HG03045 (cell line): ENCODE measurements at regions not wholly inside any gene's neighbourhood (a gene's known extent, or its start where the extent isn't known, plus 50 kb on each side); places are given as distances from the start of the nearest gene placed in this dataset.

Experiments
- ATAC-seq: cut with Tn5 transposase; IDR thresholded peaks from one replicate; pipeline ENCODE4 v1.9.1; 2021; ENCODE audit warnings: mild to moderate bottlenecking, moderate library complexity; ENCODE audit not compliant: unreplicated experiment

DNA sequence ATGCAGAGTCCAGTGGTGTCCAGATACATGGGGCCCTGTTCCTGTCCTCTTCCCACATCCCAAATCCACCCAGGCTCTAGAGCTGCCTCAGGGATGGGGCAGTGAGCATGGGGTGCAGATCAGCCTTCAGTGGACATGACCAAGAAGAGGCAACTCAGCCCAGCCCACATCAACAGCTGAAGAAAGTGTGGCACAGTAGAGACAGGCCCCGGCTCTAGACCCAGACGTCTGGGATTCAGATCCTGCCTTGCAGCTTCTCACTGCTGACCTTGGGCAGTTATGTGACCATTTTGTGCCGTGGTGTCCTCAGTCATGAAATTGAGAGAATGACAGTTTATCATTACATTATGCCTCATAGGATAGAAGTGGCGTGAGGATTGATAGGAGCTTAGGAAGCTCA, 54.6 kb upstream of the CST7 start:
- ATAC-seq = no peak

DNA sequence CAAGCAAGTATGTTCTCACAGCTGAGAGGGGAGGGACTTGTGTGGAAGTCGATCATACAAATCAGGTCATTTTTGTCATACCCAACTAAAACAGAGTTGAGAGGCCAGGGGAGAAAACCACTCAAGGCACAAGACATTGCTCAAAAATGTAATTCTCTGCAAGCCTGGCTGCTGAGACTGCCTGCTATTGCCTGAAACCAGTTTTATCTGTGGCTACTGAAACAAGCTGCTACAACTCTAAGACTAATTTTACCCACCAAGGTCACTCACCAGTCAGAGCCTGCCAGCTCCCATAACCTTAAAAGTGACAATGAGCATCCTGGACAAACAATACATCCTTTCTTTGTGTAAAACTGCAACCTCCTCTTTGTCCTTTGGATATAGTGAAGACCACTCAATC, 54.1 kb upstream of the CST7 start:
- ATAC-seq = no peak

DNA sequence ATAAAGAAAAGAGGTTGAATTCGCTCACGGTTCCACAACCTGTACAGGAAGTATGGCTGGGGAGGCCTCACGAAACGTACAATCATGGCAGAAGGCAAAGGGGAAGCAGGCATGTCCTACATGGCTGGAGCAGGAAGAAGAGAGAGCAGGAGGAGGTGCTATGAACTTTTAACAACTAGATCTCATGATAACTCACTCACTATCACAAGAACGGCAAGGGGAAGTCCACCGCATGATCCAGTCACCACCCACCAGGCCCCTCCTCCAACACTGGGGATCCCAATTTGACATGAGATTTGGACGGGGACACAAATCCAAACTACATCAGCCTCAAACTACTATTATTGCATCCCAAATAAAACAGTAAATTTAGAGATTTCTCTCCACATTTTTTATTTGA, 53.6 kb upstream of the CST7 start:
- ATAC-seq = no peak

DNA sequence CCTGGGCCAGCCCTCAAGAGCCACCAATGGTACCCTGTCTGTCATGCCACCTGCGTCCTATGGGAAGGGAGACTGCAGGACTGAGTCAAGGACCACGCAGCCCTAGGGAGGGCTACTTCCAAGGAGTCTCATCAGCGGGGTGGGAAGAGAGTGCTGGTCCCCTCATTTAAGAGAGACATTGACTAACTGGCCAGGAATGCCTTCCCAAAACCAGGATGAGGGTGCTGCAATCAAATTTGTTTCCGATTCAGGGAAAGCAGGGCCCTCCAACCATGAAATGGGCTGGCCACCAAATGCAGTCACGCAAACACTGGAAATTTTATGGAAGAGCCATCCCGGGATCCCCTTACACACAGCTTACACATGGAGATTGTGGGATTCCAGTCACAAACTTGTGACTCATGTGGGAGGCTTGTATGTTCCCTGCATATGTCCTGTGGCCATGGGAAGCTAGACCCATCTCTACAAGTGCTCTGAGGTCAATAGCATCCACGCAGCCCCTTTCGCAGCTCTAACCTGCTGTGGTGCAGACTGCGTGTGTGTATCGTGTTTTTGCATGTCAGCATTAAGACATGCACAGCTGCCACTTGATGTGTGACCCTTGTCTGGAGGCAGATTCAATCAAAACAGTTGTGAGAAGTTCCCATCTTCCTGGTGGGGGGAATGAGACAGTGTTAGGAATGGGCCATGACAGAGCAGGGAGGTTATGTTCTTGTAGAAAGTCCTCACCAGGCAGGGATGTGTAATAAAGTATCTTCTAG, 53.0 kb upstream of the CST7 start:
- ATAC-seq = no peak

DNA sequence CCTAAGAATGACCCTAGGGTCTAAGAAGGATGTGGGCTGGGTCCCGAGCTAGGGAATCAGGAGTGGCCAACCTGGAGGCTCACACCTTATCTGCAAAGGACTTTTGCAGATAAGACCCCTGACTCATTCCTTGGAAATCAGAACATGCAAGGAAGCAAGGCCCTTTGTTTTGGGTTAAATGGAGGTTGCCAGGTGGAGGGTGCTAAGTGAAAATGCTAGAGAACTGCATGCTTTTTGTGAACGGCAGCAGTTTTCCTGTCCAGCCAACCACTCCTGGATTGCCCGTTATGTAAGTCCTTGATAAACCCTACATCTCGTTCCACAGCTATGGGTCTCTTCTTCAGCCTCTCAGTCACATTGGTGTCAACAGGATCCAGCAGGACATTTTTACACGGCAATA, 52.1 kb upstream of the CST7 start:
- ATAC-seq = no peak

DNA sequence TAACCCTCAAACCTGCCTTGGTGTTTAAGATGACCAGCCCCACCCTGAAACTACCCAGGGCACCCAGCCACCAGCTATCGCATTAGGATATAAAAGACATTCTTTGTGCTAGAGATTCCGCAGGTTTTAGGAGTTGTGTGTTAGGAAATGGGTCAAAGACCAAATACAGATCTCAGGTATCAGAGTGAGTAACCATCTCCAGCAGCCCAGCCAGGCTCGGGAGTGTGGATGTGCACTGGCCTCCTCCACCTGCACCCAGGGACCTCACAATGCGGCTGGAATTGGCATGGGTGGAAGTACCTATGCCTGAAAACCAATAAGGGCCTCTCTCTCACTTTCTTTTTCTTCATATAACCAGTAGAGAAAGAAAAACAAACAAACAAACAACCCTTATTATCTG, 51.1 kb upstream of the CST7 start:
- ATAC-seq = no peak

DNA sequence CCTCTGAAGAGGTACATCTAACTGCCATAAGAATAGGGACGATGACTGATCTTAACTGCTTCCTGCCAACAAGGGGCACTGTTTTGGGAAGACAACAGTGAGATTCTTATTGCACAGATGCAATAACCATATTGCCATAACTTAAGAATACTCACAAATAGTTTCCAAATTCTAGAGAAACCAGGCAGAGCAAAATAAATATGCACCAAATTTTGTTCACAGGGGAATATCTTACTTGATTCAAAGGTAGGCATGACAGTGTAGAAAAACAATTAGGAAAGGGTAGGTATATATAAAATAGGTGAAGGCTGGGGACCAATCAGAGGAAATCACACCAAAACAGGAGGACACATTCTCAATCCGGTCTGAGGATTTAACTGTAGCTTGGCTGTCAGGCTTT, 49.9 kb upstream of the CST7 start:
- ATAC-seq = no peak
